Immature natural killer cell (primary cell): ENCODE measurements at regions not wholly inside any gene's neighbourhood (a gene's known extent, or its start where the extent isn't known, plus 50 kb on each side); places are given as distances from the start of the nearest gene placed in this dataset.
"Not testable (repeated sequence)": the region's sequence is repeated elsewhere in the genome, so short reads cannot be mapped to it uniquely, and the experiment has no call there.

Experiments
- DNase-seq, 3 donors: peaks; one replicate each; pipeline ENCODE4 v3.0.0; 2022; ENCODE audit warnings: mixed read lengths in 1 of 3
- H3K27ac Mint-ChIP-seq, 6 donors: one replicate each; pipeline ENCODE4 v1.8.0; 2020; ENCODE audit warnings: mixed read lengths in 6 of 6, mild to moderate bottlenecking in 5 of 6, inconsistent platforms in 4 of 6, moderate library complexity in 3 of 6
- H3K27me3 Mint-ChIP-seq, 3 donors: one replicate each; pipeline ENCODE4 v1.8.0; 2020 to 2021; ENCODE audit warnings: low read depth in 3 of 3, mild to moderate bottlenecking in 3 of 3, mixed read lengths in 3 of 3, moderate library complexity in 3 of 3, inconsistent platforms in 1 of 3
- H3K36me3 Mint-ChIP-seq, 3 donors: one replicate each; pipeline ENCODE4 v1.8.0; 2020; ENCODE audit warnings: mixed read lengths in 3 of 3, inconsistent platforms in 2 of 3, mild to moderate bottlenecking in 2 of 3
- H3K4me1 Mint-ChIP-seq, 2 donors: one replicate each; pipeline ENCODE4 v1.8.0; 2020; ENCODE audit warnings: inconsistent platforms in 2 of 2, mild to moderate bottlenecking in 2 of 2, mixed read lengths in 2 of 2, moderate library complexity in 1 of 2
- H3K4me3 Mint-ChIP-seq, 5 donors: one replicate each; pipeline ENCODE4 v1.8.0; 2020; ENCODE audit warnings: mild to moderate bottlenecking in 5 of 5, mixed read lengths in 5 of 5, inconsistent platforms in 3 of 5, moderate library complexity in 3 of 5
- H3K9me3 Mint-ChIP-seq, 6 donors: one replicate each; pipeline ENCODE4 v1.8.0; 2020; ENCODE audit warnings: mild to moderate bottlenecking in 6 of 6, mixed read lengths in 6 of 6, inconsistent platforms in 4 of 6, moderate library complexity in 3 of 6

DNA sequence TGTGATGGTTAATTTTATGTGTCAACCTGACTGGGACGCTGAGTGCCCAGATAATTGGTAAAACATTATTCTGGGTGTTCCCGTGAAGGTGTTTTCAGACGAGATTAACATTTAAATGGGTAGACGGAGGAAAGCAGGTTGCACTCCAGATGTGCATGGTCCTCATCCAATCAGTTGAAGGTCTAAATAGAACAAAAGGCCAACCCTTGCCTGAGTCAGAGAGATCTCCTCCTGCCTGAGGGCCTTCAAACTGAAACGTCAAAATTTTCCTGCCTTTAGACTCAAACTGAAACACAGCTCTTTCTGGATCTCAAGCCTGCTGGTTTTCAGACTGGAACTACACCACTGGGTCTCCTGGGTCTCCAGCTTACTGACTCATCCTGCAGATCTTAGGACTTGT is 73.5 kb downstream of the NPIPA8 start:
- not testable (repeated sequence) for H3K4me3 Mint-ChIP-seq, DNase-seq, H3K4me1 Mint-ChIP-seq, H3K27ac Mint-ChIP-seq, H3K9me3 Mint-ChIP-seq, H3K27me3 Mint-ChIP-seq, H3K36me3 Mint-ChIP-seq

GRCh38 chr16:18261848-18262247 is 74.7 kb downstream of the NPIPA8 start:
- H3K27me3 Mint-ChIP-seq, H3K9me3 Mint-ChIP-seq, H3K36me3 Mint-ChIP-seq, H3K4me1 Mint-ChIP-seq, H3K4me3 Mint-ChIP-seq, H3K27ac Mint-ChIP-seq, DNase-seq: not testable (repeated sequence)

- H3K9me3 Mint-ChIP-seq, H3K27ac Mint-ChIP-seq, H3K4me3 Mint-ChIP-seq, H3K36me3 Mint-ChIP-seq, H3K4me1 Mint-ChIP-seq, DNase-seq, H3K27me3 Mint-ChIP-seq: not testable (repeated sequence)
These were observed 76.9 kb downstream of the NPIPA8 start for GRCh38 chr16:18259496-18260176.

DNA sequence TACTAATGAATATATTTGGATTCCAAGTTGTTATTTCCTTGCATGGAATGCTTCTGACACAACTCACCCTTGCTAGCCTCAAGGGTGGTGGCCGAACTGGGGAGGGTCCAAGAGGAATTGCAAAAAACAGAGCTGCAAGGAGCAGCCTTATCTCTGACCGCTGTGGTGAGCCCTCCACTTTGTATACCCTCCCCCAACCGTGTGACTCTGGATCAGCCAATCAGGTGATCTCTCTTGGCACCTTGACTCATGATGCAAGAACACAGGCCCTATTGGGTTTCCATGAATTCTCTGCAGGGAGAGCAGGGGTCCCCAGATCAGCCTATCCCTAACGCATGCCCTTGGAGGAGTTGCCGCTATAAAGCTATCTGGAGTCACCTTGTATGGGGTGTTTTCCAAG is 83.6 kb downstream of the NPIPA8 start:
- not testable (repeated sequence) for H3K27ac Mint-ChIP-seq, H3K36me3 Mint-ChIP-seq, H3K4me3 Mint-ChIP-seq, H3K9me3 Mint-ChIP-seq, H3K4me1 Mint-ChIP-seq, H3K27me3 Mint-ChIP-seq, DNase-seq

- H3K27me3 Mint-ChIP-seq, H3K27ac Mint-ChIP-seq, H3K4me3 Mint-ChIP-seq, H3K9me3 Mint-ChIP-seq, H3K4me1 Mint-ChIP-seq, H3K36me3 Mint-ChIP-seq, DNase-seq: not testable (repeated sequence)
These were observed 106.0 kb downstream of the NPIPA8 start for GRCh38 chr16:18230505-18230904.

DNA sequence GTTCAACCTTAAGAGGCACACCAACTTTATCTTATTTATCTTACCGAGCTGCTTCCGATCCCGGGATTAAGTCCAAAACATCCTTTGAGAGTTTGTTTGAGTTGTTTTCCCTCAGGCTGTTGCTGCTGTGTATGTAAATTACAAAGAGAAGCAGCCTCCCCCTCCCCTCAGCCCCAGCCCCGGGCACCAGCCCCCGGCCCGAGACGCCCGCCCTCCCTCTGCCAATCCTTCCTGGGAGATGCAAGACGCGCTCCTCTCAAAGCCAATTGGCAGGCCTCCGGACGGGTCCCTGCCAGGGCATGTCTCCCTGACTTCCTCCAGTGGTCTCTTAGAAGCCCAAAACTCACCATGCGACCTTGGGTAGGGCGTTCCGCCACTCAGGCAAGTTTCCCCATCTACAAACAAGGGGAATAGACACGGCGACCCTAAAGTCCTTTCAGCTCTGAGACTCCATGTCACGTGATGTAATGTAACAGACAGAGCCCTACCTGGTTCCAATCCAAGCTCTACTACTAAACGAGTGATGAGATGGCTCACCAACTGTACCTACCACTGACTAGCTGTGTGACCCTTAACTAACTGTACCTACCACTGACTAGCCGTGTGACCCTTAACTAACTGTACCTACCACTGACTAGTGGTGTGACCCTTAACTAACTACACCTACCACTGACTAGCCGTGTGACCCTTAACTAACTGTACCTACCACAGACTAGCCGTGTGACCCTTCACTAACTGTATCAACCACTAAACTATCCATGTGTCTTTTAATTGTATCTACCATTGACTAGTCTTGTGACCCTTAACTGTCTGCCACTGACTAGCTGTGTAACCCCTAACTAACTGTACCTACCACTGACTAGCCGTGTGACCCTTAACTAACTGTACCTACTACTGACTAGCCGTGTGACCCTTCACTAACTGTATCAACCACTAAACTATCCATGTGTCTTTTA is 114.2 kb downstream of the NPIPA8 start:
- not testable (repeated sequence) for DNase-seq, H3K36me3 Mint-ChIP-seq, H3K4me1 Mint-ChIP-seq, H3K27me3 Mint-ChIP-seq, H3K27ac Mint-ChIP-seq, H3K4me3 Mint-ChIP-seq, H3K9me3 Mint-ChIP-seq

DNA sequence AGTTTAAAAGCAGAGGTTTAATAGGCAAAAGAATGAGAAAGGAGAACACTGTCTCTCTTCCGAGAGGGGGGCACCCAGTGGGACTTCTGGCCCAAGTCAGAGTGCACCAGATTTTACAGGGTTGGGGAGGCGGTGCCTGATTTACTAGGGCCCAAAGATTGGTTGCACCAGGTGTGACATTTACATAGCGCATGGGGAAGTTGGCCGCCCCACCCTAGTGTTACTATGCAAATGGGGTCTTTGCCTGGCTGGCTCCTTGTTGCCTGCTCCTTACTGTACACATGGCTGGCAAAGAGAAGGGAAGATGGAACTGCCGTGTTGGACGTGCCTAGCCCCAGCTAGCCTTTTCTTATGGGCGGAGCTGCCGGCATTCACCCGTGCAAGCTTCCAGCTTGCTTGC is 118.8 kb downstream of the NPIPA8 start:
- not testable (repeated sequence) for H3K27ac Mint-ChIP-seq

DNA sequence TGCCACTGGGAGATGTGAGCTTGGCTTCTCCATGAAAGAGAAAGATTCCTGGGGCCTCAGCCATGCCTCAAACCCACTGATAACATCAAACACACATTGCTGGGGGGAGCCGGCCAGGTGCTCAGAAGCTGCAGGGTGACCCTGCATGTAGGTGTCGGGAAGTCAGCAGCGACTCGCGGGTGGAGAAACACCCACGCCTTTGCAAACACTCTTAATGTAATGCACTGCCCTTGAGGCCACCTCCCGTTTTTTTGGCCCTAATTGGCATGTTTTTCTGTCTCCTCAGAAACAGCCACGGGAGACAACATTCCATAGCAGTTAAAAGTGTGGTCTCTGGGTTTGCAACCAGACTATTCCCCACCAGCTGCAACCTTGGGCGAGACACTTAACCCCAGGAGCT is 119.7 kb downstream of the NPIPA8 start:
- H3K27ac Mint-ChIP-seq, H3K36me3 Mint-ChIP-seq, H3K4me1 Mint-ChIP-seq, DNase-seq, H3K4me3 Mint-ChIP-seq, H3K27me3 Mint-ChIP-seq, H3K9me3 Mint-ChIP-seq: not testable (repeated sequence)

More for the DNA sequence above, 118.8 kb downstream of the NPIPA8 start:
- H3K27me3 Mint-ChIP-seq, H3K36me3 Mint-ChIP-seq, H3K4me3 Mint-ChIP-seq, H3K4me1 Mint-ChIP-seq, DNase-seq, H3K9me3 Mint-ChIP-seq: not testable (repeated sequence)

DNA sequence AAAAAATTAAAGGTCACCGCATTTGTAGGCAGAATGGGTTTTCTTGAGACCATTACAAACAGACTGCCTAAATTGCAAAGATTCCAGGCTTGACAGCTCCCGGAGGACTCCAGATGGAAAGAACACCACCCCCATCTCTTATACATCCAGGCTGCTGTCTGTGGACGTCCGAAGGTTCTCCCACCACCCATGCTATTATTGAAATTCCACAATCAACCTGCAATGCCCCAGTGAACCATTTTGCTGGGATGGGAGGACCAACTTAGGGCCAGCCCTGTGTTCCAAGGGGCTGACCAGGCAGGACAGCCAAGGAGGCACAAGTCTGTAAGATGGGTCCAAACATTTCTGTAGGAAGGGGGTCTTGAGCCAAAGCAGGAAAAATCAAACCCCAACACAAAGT is 122.7 kb downstream of the NPIPA8 start:
- not testable (repeated sequence) for H3K27ac Mint-ChIP-seq, H3K36me3 Mint-ChIP-seq, H3K4me3 Mint-ChIP-seq, H3K9me3 Mint-ChIP-seq, H3K27me3 Mint-ChIP-seq, H3K4me1 Mint-ChIP-seq, DNase-seq

GRCh38 chr16:18211505-18211904 is 125.0 kb downstream of the NPIPA8 start:
- not testable (repeated sequence) for H3K27me3 Mint-ChIP-seq, H3K4me1 Mint-ChIP-seq, H3K27ac Mint-ChIP-seq, H3K4me3 Mint-ChIP-seq, DNase-seq, H3K36me3 Mint-ChIP-seq, H3K9me3 Mint-ChIP-seq

- H3K4me1 Mint-ChIP-seq, DNase-seq, H3K4me3 Mint-ChIP-seq, H3K27ac Mint-ChIP-seq, H3K9me3 Mint-ChIP-seq, H3K27me3 Mint-ChIP-seq, H3K36me3 Mint-ChIP-seq: not testable (repeated sequence)
These were observed 131.8 kb downstream of the NPIPA8 start for GRCh38 chr16:18204786-18205185.

DNA sequence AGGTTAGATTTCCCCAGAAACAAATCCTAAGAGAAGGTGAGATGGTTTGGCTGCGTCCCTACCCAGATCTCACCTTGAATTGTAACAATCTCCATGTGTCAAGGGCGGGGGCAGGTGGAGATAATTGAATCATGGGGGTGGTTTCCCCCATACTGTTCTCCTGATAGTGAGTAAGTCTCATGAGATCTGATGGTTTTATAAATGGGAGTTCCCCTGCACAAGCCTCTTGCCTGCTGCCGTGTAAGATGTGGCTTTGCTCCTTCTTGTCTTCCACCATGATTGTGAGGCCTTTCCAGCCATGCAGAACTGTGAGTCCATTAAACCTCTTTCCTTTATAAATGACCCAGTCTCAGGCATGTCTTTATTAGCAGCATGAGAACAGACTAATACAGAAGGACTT is 132.2 kb downstream of the NPIPA8 start:
- H3K36me3 Mint-ChIP-seq, DNase-seq, H3K27ac Mint-ChIP-seq, H3K4me3 Mint-ChIP-seq, H3K4me1 Mint-ChIP-seq, H3K9me3 Mint-ChIP-seq, H3K27me3 Mint-ChIP-seq: not testable (repeated sequence)

DNA sequence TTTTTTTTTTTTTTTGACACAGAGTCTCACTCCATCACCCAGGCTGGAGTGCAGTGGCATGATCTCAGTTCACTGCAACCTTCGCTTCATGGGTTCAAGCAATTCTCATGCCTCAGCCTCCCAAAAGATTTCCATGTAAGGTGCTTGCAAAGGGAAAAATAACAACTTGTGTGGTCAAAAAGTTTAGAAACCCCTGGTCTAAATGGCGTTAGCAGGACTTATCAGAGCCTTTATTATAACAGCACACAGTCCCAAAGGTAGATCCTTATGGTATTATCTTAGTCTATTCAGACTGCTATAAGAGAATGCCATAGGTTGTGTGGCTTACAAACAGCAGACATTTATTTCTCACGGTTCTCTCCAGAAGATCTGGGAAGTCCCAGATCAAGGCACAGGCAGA is 135.0 kb downstream of the NPIPA8 start:
- not testable (repeated sequence) for H3K4me1 Mint-ChIP-seq, H3K27me3 Mint-ChIP-seq, DNase-seq, H3K9me3 Mint-ChIP-seq, H3K36me3 Mint-ChIP-seq, H3K4me3 Mint-ChIP-seq, H3K27ac Mint-ChIP-seq

DNA sequence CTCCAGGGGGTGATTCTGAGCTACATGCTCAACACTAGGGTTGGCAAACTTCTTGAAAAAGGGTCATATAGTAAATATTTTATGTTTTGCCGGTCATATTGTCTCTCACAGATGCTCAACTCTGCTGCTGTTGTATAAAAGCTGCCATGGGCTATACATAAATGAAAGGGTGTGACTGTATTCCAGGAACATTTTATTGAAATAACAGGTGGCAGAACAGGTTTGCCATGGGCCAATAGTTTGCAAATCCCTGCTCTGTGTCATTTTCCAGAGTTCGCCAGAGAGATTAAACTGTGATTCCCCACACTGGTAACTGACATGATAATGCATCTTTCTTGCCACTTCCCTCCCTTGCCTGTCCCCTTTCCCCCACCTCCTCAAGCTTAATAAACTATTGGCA is 144.1 kb downstream of the NPIPA8 start:
- not testable (repeated sequence) for DNase-seq, H3K9me3 Mint-ChIP-seq, H3K27ac Mint-ChIP-seq, H3K27me3 Mint-ChIP-seq, H3K36me3 Mint-ChIP-seq, H3K4me1 Mint-ChIP-seq, H3K4me3 Mint-ChIP-seq

DNA sequence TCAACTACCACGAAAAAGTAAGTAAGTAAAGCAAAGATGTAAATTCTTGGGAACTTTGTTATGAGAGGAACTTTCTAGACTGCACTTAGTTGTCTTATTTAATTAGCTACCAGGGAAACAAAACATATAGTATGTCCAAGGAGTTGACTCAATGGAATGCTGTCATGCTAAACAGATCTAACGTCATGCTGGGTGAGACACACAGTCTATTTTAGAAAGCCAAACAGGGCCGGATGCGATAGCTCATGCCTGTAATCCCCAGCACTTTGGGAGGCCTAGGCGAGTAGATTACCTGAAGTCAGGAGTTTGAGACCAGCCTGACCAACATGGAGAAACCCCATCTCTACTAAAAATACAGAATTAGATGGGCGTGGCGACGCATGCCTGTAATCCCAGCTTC is 146.4 kb downstream of the NPIPA8 start:
- H3K36me3 Mint-ChIP-seq, H3K27me3 Mint-ChIP-seq, H3K4me1 Mint-ChIP-seq, H3K4me3 Mint-ChIP-seq, DNase-seq, H3K9me3 Mint-ChIP-seq, H3K27ac Mint-ChIP-seq: not testable (repeated sequence)
